ENCODE measurements at regions not wholly inside any gene's neighbourhood (a gene's known extent, or its start where the extent isn't known, plus 50 kb on each side); places are given as distances from the start of the nearest gene placed in this dataset.

DNA sequence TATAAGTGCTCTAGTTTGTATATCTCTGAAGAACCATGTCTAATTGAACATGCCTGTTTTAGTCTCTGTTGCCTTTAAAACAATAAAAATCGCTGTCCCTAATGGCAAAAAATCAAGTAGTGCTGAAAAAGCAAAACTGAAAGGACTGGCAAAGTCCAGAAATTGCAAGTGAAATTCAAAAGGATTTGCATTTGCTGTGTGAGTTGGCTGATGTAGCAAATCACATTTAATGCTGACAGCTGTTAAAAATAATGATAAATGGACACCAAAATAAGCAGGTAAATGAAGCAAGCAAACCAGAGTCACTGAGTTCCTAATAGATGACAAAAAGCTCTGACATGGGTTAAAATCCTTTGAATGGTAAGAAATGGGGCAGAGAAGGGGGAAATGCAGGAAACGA lies 874.1 kb downstream of the GRM8 start:
- no peak for DNase-seq

DNA sequence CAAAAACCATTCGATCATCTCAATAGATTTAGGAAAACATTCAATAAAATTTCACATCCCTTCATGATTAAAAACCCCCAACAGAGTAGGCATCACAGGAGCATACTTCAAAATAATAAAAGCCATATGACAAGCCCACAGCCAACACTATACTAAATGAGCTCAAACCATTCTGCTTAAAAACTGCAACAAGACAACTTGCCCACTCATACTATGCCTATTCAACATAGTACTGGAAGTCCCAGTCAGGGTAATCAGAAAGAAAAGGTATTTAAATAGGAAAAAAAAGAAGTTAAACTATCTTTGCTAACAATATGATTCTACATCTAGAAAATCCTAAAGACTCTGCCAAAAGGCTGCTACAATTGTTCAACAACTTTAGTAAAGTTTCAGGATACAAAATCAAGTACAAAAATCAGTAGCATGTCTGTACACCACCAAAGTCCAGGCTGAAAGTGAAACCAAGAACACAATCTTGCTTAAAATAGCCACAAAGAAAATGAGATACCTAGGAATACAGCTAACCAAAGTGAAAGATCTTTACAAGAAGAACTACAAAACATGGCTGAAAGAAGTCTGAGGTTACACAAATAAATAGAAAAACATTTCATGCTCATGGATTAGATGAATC lies 882.6 kb downstream of the GRM8 start:
- no peak for DNase-seq

DNA sequence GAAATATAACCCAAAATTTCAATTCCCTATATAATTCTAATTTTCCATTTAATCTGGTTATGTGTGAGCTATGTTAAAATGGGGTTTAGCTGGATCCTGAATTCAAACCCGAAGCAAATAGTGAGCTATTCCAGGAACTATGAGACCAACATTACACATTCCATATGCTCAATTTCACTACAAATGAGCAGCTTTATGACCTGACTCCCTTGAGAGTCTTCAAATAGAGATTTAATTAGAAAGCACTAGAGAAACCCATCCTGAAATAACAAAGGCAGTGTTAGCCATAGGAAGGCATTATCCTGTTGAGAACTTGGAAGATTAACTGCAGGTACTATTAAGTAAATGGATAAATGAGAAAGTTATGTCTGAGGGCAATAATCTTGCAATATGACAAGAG lies 890.0 kb downstream of the GRM8 start:
- DNase-seq, result no peak

DNA sequence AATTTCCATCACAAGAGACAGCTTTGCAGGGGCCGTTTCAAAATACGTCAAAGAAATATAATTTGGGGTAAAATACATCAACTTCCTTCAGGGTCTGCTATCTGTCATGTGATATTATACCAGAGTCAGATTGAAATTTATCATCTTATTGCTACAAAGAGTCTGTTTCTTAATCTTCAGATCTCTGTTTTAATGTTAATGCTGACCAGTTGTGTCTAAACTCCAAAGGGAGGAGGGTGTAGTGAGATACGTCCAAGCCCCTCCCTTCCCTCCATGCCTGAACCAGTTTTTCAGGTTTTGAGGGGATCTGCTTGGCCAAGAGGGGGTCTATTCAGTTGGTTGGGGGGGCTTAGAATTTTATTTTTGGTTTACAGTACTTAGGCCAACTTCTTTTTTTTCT lies 891.6 kb downstream of the GRM8 start:
- DNase-seq, result no peak

DNA sequence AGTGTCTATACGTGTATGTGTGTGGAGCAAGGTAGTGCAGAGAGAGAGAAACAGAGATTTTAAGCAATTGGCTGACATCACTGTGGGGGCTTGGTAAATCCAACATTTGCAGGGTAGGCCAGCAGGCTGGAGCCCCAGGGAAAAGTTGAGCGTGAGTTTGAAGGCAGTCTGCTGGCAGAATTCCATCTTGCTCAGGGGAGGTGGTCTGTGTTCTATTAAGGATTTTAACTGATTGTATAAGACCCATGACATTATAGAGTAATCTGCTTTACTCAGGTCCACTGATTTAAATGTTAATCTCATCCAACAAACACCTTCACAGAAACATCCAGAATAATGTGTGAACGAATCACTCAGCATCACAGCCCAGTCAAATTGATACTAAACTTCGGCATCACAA lies 912.9 kb downstream of the GRM8 start:
- DNase-seq, result no peak

DNA sequence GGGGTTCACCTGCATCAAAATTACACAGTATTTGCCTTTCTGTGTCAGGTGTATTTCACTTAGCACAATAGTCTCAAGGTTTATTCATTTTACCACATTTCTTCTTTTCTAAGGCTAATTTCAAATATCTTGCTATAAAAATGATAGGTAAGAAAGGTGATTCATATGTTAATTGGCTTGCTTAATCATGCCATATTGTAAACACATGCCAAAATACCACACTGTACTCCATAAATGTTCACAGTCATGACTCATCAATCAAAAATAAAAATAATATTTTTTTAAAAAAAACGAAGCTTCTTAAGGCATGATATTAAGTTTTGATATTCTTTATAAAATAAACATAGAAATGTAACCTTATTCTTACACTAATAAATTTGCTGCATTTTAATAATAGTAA lies 947.1 kb downstream of the GRM8 start:
- no peak for DNase-seq

DNA sequence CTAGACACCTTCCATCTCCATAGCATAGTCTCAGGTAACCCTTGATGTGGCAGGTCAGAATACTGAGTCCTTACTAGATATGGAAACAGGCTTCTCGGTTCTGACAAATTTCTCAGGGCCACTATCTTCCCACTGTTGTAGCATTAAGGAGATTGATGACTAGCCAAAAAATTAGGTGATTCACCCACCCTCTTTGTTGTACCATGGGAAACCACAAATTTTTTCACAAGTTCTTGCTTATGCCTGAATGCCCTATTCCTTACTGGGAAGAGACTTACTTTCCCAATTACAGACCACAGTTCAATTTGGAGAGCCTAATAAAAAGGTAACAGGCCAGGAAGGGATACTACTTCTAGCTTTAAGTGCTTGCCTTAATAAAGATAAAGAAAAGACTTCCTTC lies 948.8 kb downstream of the GRM8 start:
- no peak for DNase-seq

DNA sequence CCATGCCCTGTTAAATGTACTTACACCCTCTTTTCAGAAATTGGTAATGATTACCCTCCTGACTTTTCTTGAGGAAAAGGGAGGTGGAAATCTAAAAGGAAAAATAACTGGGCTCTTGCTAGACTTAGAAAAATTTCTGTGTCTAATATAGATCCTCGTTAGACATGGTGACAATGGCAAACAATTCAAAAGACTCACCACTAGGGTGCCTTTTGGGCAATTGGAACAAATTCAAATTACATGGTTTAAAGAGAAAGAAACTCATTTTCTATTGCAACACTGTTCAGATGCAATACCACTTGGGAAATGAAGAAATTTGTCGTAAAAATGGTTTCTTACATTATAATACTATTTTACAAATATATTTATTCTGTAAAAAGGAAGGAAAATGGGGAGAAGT lies 950.1 kb downstream of the GRM8 start:
- no peak for DNase-seq

DNA sequence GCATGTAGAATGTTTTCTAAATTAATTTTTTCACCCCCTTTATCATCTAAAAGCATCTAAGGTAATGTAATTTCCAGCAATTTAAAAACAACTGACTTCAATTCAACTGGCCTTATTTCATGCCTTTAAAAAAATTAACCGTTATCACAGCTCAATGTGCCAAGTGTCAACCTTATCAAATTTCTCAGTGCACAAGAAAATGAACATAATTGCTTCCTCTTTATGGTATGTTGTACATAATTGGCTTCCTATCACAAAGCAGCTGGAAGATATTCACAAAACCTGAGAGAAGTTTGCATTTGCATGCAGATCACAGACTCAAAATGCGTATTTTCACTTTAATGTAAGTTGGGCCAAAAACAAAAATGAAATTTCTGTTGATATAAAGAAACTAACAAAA lies 966.4 kb downstream of the GRM8 start:
- no peak for DNase-seq

DNA sequence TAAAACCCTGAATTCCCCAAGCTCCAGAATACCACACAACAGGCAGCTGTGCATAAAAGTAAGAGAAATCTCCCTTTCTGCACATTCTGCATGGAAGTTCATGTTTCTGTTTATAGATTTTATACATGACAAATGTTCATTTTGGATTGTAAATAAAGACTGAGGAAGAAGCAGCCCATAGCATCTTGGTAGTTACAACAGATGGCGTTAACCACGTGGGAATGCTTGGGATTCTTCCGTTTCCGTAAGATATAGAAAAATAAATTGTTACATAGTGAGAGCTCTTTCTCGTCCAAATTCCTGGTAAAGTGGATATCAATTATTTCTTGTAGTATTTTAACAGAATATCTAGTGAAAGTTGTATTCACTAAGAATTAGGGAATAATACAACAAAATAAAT lies 1016.5 kb downstream of the GRM8 start:
- no peak for DNase-seq

DNA sequence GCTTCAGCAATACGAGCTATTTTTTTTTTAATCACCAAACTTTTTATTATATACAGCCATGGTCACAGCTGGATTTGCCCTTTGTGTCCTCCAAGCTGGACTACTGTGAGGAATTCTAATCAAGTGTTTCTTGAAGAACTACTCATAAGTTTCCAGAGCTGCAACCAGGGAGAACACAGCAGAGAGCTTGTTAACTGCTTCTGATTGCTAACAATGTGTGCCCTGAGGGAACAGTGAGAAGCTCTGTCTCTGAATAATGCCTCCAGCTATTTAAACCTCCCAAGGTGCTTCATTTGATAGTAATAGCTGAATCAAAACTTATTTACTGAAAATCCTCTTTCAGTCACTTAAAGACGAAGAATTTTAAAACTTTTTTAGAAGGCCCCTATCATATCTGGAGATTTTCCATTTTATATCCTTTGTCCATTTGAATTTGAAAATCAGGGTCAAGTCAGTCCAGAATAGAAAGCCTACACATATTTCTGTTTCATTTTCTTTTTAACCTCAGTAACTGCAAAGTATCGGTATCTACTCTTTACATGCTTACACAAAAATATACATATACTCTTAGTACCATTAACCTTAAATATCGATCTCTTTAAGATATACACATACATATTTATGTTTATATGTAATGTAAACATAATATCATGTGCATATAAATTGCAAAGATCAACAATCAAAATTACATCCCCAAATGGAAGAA lies 1024.2 kb downstream of the GRM8 start:
- DNase-seq, result no peak

DNA sequence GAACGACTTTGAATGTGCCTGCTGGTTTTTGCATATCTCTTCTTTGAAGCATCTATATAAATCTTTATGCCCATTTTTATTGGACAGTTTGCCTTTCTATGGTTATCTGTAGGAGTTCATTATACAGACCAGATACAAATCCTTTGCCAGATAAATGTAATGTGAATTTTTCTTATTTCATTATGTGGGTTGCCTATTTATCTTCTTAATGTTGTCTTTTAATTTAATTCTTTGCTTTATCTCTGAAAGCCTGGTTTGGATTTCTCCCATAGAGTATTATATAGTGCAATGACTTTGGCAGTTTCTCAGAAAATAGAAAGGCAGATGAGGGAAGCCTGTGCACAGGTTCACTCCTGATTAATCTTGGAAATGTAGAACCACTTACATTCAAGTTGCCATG lies 1025.1 kb downstream of the GRM8 start:
- DNase-seq, result no peak

DNA sequence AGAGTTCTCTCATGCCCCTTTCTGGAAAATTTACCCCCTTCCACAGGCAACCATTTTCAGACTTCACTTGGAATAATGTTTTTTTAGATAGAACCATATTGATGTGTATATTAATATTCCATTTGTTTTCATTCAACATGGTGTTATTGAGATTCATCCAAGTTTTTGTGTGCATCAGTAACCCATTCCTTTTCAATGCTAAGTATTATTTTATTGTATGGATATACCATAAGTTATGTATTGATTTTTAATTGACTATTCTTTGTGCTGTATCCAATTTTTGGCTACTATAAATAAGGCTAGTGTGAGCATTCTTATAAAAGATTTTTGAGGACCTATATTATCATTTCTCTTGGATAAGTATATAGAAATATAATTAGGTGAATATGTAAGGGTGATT lies 1025.7 kb downstream of the GRM8 start:
- DNase-seq, result no peak

DNA sequence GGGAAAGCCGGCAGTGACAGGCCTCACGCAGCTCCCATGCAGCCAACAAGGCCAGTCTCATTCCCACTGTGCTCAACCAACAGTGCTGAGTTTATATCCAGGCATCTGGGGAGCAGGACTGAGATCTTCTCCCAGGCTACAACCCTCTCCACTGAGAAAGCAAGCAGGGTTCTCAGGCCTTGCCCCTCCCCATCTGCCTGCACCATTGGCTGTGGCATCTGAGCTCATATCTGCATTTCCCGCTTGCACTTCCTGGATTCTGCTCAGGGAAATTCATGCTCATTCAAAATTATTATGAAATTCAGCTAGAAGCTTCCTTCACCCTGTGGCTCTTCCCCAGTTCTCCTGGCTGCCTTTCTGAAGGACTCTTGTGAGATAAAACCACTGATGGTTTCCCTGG lies 1029.0 kb downstream of the GRM8 start:
- DNase-seq, result no peak

DNA sequence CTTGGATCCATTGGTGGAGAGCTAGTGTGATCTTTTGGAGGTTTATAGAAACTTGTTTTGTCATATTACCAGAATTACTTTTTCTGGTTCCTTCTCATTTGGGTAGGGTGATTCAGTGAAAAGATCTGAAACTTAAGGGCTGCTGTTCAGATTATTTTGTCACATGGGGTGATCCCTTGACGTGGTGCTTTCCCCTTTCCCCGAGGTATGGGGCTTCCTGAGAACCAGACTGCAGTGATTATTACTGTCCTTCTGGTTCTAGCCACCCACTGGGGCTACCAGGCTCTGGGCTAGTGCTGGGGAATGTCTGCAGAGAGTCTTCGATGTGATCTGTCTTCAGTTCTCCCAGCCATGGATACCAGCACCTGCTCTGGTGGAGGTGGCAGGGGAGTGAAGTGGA lies 1030.0 kb downstream of the GRM8 start:
- no peak for DNase-seq

DNA sequence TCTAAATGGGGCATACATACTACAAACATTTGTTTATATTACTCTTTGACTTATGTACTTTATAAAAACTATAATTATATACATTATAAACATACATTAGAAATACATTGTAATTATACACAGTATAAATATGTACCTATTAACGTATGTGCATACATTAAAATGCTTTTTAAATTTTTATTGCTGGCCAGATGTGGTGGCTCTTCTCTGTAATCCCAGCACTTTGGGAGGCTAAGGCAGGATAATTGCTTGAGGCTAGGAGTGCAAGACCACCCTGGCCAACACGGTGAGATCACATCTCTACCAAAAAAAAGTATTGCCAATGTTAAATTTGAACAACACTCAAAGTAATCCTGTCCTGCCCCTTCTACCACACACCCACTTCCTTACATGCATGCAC lies 1037.0 kb downstream of the GRM8 start:
- DNase-seq, result no peak

DNA sequence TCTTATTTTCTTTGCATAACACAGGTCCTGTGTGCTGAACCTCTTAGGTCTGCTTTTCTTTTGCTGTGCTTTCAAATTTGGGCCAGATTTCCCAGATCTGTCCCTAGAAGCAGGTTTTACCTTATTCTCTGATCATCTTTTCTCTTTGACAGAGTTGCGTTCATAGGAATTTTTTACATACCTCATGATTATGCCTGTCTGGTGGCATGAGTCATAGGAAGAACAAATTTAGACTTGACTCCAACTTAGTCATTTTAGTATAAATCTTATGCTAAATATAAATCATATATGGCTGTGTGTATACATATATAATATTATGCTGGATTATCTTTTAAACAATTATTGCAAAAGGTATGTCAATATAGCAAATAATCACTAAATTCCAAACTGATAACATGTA lies 1038.9 kb downstream of the GRM8 start:
- no peak for DNase-seq

DNA sequence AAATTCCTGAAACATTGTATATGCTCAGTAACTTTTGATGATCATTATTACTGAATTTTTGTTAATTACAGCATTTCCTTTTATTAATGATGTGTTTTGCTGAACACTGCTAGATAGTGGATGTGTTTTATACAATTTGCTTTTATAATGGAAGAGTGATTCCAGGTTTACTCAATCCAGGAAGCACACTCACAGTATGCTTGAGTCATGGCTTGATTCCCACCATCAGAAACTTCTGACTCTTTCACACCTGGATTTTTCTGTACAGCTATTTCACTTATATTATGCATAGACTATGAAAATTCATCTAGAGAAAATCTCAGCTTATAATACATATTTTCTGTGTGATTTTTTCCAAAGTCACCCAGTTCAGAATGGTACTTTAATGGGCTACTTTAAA lies 1040.9 kb downstream of the GRM8 start:
- DNase-seq, result no peak

DNA sequence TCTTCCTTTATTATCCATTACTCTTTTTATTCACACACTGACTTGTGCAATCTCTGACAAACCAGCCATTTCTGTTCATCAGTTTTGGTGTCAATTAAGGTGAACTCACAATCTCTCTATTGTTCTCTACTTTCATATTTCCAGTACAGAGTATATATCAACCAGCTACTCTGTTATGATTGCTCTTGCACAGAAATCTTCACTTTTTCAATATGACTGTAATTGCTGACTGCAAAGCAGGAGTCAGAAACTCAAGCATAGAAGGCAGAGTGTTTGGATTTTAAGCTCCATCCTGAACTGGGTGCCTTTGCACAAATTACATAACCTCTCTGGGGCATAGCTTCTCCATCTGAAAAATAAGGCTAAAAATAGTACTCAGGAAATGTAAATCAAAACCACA lies 1042.0 kb downstream of the GRM8 start:
- DNase-seq, result no peak

DNA sequence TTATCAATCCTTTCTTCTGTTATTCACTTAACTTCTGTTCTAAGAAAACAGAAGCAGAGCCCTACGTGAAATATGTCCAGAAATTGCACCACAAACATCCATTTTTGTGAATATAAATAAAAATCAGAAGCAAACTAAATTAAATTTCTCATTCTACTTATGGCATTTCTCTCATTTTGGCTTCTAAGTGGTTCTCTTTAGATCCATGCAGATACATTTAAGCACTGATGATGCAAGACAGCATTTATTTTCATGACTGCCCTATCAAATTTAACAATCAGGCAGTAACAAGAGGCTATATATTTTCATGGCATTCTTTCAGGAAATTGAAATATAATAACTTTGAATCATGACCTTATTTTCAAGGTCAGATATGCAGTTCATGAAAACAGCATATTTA lies 1049.6 kb downstream of the GRM8 start:
- no peak for DNase-seq

DNA sequence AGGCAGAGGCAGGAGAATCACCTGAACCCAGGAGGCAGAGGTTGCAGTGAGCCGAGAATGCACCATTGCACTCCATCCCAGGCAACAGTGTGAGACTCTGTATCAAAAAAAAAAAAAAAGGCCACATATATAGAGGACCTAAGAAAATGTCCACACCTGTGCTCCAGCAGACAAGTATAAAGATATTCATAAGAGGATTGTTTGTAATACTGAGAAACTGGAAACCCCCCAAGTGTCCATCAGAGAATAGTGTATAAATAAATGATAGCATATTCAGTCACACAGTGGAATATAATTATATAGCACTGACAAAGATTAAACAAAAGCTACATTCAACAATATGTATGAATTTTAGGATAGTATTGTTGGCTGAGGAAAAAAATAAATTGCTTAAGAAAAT lies 1050.6 kb downstream of the GRM8 start:
- DNase-seq, result no peak

DNA sequence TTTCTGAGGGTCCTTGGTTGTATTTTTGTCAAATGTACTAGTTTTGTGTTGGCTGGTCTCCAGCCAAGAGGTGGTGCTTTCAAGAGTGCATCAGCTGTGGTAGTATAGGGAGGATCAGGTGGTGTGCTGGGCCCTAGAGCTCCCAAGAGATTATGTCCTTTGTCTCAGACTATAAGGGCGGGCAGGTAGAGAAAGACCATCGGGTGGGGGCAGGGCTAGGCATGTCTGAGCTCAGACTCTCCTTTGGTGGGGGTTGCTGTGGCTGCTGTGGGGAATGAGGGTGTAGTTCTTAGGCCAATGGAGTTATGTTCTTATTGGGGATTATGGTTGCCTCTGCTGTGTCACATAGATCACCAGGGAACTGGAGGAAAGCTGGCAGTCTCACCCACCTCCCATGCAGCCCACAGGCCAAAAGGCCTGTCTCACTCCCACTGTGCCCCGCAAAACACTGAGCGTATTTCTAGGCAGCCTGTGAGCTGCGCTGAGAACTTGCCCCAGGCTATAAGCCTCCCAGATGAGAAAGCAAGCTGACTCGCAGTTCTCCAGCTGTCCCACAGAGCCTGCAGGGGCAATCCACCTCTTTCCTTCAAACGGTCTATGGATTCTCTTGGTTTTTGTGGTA lies 1066.7 kb downstream of the GRM8 start:
- peak; percentile 31 for DNase-seq

DNA sequence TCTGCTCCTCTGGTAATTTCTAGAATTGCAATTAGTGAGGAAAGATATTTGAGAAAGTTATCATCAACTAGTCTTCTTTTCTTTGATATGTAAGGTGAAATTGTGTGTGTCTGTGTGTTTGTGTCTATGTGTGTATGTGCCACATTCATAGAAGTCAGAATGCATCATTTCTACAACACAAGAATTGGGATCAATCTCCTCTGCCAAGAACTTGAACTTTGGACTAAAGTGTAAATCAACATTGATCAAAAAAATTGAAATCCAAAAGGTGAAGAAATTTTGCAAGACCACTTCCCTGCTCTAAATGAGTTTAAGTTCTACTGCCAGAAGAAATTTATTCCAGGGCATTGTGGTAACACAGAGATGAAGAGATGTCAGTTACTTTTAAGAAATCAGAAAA lies 1072.8 kb downstream of the GRM8 start:
- no peak for DNase-seq

DNA sequence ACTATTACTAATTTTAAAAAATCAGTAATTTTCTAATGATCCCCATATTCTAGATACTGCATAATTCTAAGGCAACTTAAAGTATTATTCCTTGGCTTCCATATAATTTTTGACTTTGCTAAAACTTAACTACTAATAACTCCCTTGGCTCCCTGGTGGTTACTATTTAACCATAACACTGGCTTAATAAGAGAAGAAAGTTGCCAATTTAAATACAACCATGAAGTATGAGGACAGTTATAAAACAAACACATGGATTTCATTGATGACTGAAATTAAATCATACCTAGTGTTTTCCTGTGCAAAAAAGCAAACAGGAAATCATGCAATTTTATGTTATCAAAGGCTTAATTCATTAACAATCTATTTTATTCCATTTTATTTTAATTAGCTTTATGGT lies 1073.9 kb downstream of the GRM8 start:
- no peak for DNase-seq

DNA sequence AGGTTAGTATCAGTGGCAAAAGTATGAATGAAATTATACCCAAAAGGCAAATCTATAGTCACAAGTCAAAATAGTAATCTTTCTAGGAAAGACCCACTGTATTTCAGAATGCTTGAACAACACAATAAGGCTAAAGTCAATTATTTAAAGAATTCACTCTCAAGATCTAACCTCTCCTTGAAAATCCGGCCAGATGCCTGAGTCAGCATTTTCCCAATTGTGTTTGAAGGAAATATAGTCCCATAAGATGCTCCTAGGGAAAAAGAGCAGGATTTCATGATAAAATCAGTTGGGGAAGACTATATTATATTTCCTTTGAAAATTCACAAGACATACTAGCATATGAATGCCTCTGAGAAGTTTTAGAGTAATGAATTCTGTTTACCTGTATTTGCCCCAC lies 1075.0 kb downstream of the GRM8 start:
- DNase-seq, result no peak

Data from retina (tissue), 1 donor.